ENCODE measurements at regions not wholly inside any gene's neighbourhood (a gene's known extent, or its start where the extent isn't known, plus 50 kb on each side); places are given as distances from the start of the nearest gene placed in this dataset.
A peak's percentile ranks its signal among the peaks of the same experiment; 100 is the strongest.

- Histone ChIP-seq H3K9me3 (no peaks in the 10 kb centered on the region), H3K27ac (no peak overlapping the region), H3K4me1 (peaks cover 32 to 86% (median 56%) of the 10 kb centered on the region in 6 donors), H3K27me3 (replicated peaks in 1 of 7) (peaks cover 0 to 61% (median 0%) of the 10 kb centered on the region in 7 donors), H3K4me3 (no peak overlapping the region), H3K36me3 (peaks cover 0 to 6% (median 0%) of the 10 kb centered on the region in 6 donors)
- WGBS, 5 donors, result 89 to 95% (median 91%) methylated on average over 2 of the region's 2 CpGs
- intact Hi-C loops (cut with DNase I; ENCODE audit: low total_unique reads), result no loop called here
- DNase-seq, result no peak
- TF ChIP-seq POLR2A (IDR thresholded peaks at IDR 0.05) (no peak), POLR2AphosphoS5 (IDR thresholded peaks at IDR 0.05) (no peak)
- TF ChIP-seq, protein P1, sequence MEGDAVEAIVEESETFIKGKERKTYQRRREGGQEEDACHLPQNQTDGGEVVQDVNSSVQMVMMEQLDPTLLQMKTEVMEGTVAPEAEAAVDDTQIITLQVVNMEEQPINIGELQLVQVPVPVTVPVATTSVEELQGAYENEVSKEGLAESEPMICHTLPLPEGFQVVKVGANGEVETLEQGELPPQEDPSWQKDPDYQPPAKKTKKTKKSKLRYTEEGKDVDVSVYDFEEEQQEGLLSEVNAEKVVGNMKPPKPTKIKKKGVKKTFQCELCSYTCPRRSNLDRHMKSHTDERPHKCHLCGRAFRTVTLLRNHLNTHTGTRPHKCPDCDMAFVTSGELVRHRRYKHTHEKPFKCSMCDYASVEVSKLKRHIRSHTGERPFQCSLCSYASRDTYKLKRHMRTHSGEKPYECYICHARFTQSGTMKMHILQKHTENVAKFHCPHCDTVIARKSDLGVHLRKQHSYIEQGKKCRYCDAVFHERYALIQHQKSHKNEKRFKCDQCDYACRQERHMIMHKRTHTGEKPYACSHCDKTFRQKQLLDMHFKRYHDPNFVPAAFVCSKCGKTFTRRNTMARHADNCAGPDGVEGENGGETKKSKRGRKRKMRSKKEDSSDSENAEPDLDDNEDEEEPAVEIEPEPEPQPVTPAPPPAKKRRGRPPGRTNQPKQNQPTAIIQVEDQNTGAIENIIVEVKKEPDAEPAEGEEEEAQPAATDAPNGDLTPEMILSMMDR (IDR thresholded peaks at IDR 0.05 in 8 of 11, conservative IDR thresholded peaks at IDR 0.05 in 3 of 11), result no peak
These were observed 93.5 kb downstream of the ZNF608 start for GRCh38 chr5:124652892-124653441.

GRCh38 chr5:124652514-124652819, 94.0 kb downstream of the ZNF608 start:
- H3K4me3 ChIP-seq, result no peak overlapping the region
- no peaks in the 10 kb centered on the region for H3K9me3 ChIP-seq
- peaks cover 0 to 66% (median 0%) of the 10 kb centered on the region in 7 donors for H3K27me3 ChIP-seq (replicated peaks in 1 of 7)
- no peak for DNase-seq
- whole genome bisulfite sequencing, 5 donors, result 64 to 82% (median 70%) methylated on average over 2 of the region's 2 CpGs
- H3K27ac ChIP-seq, result peak overlapping the region in 4 of 8 donors; percentile 75 to 83 (median 82)
- H3K36me3 ChIP-seq, result peaks cover 0 to 11% (median 0%) of the 10 kb centered on the region in 6 donors
- TF ChIP-seq POLR2A (IDR thresholded peaks at IDR 0.05), result no peak
- intact Hi-C loops (cut with DNase I; ENCODE audit: low total_unique reads), result no loop called here
- H3K4me1 ChIP-seq, result peaks cover 32 to 88% (median 56%) of the 10 kb centered on the region in 6 donors

DNA sequence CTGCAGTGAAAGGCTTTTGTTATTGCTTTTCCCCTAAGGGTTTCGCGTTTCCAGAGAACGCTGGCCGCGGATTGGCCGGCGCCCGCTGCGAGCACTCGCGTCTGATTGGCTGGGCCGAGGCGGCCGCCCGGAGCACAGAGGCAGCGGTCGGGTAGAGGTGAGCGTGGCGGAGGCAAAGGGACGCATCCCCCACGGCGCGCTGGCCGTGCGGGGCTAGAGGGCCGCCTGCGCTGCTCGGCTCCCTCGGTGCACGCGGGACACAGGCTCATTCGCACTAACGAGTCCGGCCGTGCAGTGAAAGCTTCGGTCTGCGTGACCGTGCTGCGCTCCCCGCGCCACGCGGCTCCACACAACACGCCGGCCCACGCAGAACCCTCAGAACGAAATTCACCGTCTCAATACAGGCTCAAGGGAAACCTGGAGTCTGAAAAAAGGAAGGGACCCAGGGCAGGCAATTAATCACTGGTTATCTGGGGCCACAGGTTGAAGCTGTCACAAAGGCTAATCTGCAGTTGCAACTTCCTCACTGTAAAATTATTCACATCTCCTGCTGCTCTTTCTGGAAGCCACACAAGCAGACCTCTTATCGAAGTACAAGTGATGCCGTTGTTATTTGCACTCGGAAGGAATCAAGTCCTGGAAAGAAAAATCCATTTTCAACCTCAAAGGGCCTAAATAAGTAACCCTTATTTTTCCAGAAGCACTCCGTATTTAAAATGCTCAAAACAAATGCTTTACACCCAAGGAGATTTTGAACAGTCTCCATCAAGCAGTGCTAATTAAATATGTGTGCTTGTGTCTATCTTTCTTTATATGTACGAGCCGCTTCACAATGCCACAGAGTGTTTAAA, 94.6 kb downstream of the ZNF608 start:
- peaks cover 32 to 90% (median 57%) of the 10 kb centered on the region in 6 donors for H3K4me1 ChIP-seq
- intact Hi-C loops (cut with DNase I; ENCODE audit: low total_unique reads), result no loop called here

GRCh38 chr5:124650951-124651662, 95.3 kb downstream of the ZNF608 start:
- WGBS, 5 donors, result 13 to 30% (median 26%) methylated on average over 3 of the region's 3 CpGs
- Histone ChIP-seq H3K27me3 (replicated peaks in 1 of 7) (peaks cover 0 to 80% (median 0%) of the 10 kb centered on the region in 7 donors), H3K4me1 (peaks cover 32 to 92% (median 60%) of the 10 kb centered on the region in 6 donors), H3K9me3 (no peaks in the 10 kb centered on the region), H3K27ac (peak overlapping the region in 7 of 8 donors; percentile 69 to 83 (median 82)), H3K36me3 (peaks cover 0 to 14% (median 0%) of the 10 kb centered on the region in 6 donors), H3K4me3 (peak overlapping the region; percentile 34 to 70 (median 44))
- intact Hi-C loops (cut with DNase I; ENCODE audit: low total_unique reads), result no loop called here
- no peak for DNase-seq
- TF ChIP-seq POLR2AphosphoS5 (IDR thresholded peaks at IDR 0.05) (no peak), POLR2A (IDR thresholded peaks at IDR 0.05) (no peak)
- TF ChIP-seq, protein P1 (IDR thresholded peaks at IDR 0.05 in 8 of 11, conservative IDR thresholded peaks at IDR 0.05 in 3 of 11), result no peak

More for the DNA sequence above, 94.6 kb downstream of the ZNF608 start:
- Histone ChIP-seq H3K9me3 (no peaks in the 10 kb centered on the region), H3K4me3 (peak overlapping the region; percentile 34 to 70 (median 44)), H3K27ac (peak overlapping the region; percentile 38 to 83 (median 81)), H3K36me3 (peaks cover 0 to 14% (median 0%) of the 10 kb centered on the region in 6 donors), H3K27me3 (replicated peaks in 1 of 7) (peaks cover 0 to 72% (median 0%) of the 10 kb centered on the region in 7 donors)
- WGBS, 5 donors, result 3 to 5% (median 4%) methylated on average over 53 to 54 of the region's 54 CpGs
- DNase-seq, result peak; percentile 92
- TF ChIP-seq POLR2AphosphoS5 (IDR thresholded peaks at IDR 0.05), result peak; percentile 50 to 90 (median 84)
- TF ChIP-seq, protein P1 (IDR thresholded peaks at IDR 0.05 in 8 of 11, conservative IDR thresholded peaks at IDR 0.05 in 3 of 11), result no peak

Data from spleen (tissue), 11 donors.